Activated CD4-positive, alpha-beta T cell treated with anti-CD3 and anti-CD28 coated beads for 48 hours (primary cell): ENCODE measurements at regions not wholly inside any gene's neighbourhood (a gene's known extent, or its start where the extent isn't known, plus 50 kb on each side); places are given as distances from the start of the nearest gene placed in this dataset.

Experiments used
- DNase-seq: peaks from one replicate; pipeline ENCODE4 v3.0.0-alpha.2; 2020

DNA sequence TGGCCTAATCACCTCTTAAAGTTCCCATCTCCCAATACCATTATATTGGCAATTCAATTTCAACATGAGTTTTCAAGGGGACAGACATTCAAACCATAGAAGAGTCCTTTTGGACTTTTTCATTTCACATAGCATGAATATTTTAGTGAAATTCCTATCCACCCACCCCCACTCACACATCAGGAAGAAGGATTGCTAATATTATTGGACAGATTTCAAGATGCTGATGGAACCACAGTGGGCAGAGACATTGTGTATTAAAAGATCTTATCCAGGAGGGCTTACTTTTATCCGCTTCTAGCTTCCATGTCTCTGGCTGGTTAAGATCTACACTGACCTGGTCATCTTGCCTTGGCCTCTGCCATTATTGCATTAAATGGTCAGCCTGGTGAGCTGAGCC lies 297.4 kb upstream of the ACVR2A start:
- DNase-seq: no peak

GRCh38 chr2:147546109-147546508 lies 298.7 kb upstream of the ACVR2A start:
- DNase-seq: no peak

DNA sequence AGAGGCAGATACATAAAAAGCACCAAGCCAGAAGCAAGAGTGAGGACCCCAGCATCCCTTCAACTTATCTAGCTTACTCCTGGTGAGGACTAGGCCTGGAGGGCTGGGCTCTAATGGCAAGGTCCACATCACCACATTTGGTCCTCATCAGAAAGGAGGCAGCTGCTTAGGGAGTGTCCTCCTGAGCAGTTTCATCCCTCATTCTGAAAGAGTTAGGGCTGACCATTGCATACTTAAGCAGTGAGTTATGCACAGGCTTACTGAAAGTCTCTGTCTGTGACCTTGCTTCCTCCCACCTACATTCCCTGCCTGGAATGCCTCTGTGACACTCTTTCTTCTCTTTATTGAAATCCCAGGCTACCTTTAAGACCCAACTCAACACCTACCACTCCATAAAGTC lies 301.8 kb upstream of the ACVR2A start:
- DNase-seq: no peak

DNA sequence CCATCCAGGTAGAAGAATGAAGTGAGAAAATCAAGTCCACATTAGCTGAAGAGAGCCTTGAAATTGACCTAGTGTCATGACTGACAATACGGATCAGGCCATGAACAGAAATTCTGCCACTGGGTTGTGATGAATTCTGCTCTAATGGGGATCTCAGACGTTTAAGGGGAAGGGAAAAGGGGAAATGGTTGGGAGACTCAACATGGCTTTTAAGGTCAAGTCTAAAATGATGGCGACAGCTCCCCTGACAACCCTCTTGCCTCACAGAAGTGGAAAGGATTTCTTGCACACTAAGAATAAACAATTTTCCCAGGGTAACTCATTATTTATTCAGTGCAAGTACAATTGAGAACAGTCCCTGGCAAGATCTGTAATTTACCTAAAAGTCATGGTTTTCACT lies 302.5 kb upstream of the ACVR2A start:
- DNase-seq: no peak

DNA sequence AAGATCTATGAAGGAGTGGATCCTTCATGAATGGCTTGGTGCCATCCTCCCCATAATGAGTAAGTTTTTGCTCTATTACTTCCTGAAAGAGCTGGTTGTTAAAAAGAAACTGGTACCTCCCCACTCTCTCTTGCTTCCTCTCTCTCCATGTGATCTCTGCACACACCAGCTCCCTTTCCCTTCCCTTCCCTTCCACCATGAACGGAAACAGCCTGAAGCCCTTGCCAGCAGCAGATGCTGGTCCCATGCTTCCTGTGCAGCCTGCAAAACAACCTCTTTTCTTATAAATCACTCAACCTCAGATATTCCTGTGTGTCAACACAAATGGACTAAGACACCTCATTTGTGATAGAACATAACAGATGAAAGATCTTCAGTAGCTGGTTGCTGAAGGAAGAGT lies 303.5 kb upstream of the ACVR2A start:
- DNase-seq: no peak

DNA sequence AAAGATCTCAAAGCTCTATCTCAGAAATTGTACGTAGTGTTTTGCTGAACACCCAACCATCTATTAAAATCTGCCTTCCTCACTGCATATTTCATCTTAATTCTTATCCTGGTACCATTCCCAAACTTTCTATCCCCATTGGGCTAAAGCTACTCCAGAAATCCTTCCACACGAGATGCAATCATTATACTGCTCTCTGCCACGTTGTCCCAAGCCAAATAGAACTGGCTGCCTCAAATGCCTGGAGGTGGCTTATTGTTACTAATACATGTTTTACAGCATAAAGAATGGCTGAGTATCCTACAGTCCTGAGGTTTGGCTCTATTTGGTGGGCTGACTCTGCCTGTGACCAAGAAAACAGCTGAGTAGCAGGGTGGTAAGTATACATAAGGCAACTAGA lies 306.0 kb upstream of the ACVR2A start:
- no peak for DNase-seq

GRCh38 chr2:147538088-147538487 lies 306.7 kb upstream of the ACVR2A start:
- DNase-seq: no peak

- DNase-seq: no peak
These were observed 313.6 kb upstream of the ACVR2A start for GRCh38 chr2:147531269-147531668.

DNA sequence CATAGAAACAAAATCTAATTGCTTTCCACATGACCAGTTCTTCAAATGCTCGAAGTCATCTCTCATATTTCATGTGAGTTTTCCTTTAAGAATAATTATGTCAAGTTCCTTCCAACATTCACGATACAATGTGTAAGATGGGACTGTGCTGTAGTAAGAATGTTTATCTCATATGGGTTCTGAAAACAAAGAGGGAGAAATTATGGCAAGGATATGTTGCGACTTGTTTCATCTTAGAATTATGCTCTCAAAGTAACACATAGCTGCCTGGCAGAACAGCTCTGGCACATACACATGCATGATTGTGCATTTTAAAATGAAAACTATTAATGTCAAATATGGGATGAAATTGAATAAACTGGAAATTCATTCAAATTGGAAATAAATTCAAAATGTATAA lies 314.8 kb upstream of the ACVR2A start:
- DNase-seq: no peak

GRCh38 chr2:147525819-147526489 lies 318.9 kb upstream of the ACVR2A start:
- no peak for DNase-seq

DNA sequence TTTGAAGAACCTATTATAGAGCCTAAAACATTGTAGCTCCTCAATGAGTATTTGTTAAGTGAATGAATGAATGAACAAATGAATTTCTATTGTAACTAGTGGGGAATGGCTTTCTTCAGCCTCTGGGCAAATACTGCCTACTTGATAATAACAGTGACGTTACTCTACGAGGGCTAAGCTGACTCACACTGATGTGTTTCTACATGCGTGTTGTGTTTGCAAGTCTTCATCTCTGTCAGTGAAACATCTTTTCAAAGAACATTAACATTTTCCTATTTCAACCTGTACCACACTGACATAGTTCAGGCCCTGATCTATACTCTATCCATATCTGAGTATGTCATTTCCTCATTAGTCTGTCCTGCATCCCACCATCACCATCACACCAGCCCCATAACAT lies 319.9 kb upstream of the ACVR2A start:
- no peak for DNase-seq

DNA sequence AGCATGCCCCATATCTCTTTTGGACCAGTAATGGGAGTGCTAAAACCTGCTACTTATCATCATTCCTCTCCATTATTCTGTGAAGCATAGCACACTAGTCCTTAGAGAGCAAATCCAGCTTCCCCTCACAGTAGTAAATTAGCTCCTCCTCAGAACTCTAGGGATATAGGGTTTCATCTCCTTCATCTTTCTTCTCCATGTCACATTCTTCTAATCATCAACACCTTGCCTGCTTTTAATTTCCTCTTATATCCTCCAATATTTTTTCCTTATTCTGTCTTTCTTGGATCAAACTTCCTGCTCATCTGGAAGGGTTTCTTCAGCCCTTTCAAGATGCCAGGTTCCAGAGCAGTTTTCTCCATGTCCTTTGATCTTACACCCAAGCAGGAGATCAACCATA lies 321.4 kb upstream of the ACVR2A start:
- no peak for DNase-seq

GRCh38 chr2:147521936-147522335 lies 322.9 kb upstream of the ACVR2A start:
- no peak for DNase-seq

DNA sequence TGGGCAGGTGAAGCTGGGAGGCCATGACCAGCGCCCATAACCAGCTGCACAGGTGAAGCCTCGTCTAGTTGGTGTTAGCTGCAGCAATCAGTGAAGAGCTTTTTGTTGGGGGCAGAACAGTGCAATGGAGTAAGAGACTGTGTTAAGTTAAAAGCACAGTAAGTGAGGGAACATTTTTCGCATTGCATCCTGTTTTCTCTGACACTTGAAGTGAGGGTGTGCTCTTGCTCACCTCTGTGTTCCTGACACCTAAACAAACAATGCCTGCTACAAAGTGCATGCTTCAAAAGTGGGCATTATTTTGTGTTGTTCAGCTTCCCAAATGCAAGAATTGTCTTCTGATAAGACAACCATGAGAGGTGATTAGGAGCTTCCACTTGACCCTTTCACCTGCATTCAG lies 324.0 kb upstream of the ACVR2A start:
- DNase-seq: no peak

GRCh38 chr2:147519178-147519577 lies 325.7 kb upstream of the ACVR2A start:
- no peak for DNase-seq

GRCh38 chr2:147515213-147515612 lies 329.6 kb upstream of the ACVR2A start:
- DNase-seq: no peak

DNA sequence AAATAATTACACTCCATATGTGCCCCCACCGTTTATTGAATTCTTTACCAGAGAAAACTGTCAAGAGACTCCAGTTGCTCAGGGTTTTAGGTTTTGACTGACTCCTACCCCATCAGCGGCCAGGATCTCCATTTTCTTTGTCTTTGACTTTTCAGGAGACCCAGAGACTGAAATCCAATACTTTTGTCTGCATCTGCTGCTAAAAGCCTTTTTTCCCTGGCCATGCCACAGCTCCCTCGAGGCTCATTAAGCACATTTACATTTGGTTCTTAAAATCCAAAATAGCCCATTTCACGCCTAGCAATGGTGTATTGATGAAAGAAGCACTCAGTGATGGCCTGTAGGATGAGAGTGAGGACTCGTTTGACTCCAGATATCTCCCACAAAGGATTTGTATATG lies 332.6 kb upstream of the ACVR2A start:
- DNase-seq: no peak

DNA sequence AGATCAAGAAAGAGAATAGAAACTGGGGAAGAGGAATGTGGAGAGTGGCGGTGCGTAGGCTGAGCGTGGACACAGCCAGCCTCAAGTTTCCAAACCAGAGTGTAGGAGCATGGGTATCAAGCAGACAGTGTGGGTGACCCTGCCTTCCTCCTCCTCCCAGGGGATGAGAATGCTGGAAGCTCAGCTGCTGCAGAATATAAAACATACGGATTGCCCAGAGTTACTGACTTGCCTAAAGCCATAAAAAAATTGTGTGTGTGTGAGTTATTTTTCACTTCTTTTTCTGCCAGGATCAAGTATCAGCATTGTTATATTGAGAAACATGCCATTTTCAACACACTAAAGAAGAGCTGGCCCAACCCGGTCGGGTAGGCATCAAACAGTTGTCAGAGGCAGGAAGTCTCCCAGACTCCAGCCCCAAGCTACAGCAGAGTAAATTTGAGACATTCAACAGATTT lies 333.3 kb upstream of the ACVR2A start:
- no peak for DNase-seq

DNA sequence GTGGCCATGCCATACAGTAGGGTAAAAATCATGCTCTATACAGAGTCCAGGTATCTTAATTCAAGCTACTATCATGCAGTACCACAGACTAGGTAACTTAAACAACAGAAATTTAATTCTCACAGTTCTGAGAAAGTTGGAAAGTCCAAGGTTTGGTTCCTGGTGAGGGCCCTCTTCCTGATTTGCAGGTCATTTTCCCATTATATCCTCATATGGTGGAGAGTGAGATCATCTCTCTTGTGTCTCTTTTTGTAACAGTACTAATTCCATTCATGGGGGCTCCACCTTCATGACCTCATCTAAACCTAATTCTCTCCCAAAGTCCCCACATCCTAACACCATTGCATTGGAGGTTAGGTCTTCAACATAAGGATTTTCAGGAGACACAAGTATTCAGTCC lies 335.0 kb upstream of the ACVR2A start:
- DNase-seq: no peak

GRCh38 chr2:147506889-147507288 lies 337.9 kb upstream of the ACVR2A start:
- no peak for DNase-seq

- no peak for DNase-seq
These were observed 342.0 kb upstream of the ACVR2A start for GRCh38 chr2:147502711-147503290.

DNA sequence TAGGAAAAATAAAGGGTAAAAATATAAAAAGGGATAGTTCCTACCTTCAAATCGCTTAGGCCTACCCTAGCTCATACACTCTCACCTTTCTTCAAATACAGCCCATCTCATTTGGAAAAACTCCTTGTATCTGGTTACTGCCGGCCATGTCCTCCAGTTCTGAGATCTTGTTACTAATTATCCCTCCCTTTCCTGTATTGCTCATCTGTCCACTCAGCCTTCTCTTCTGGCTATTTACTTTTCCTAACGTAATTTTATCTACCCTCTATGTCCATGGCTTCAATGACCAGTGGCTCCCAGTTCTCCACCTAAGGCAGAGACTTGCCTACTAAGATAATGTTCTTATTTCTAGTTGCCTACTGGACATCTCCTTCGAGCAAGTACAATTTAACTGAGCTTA lies 342.9 kb upstream of the ACVR2A start:
- DNase-seq: no peak

DNA sequence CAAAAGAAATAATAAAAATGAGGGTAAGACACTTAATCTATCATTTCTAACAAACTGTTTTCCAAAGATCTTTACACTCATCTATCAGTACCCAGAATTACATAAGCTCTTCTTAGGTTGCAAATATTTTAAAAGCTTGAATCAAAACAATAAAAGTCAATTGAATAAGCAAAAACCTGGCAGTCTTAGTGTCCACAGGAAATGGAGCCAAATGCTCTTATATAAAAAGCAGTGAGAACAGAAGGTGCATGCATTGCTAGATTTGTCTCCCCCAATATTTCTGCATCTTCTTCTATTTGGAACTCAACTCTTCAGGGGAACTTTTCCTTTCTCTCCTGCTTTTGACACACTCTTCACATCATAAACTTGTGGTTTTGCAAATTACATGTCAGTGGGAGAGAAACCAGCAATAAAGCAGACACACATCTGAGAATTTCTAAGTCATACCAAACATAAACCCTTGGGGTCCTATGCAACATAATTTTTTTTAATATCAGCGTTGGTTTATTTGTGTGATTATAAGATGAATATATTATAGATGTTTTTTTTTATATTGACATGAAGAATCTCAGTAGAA lies 343.9 kb upstream of the ACVR2A start:
- DNase-seq: no peak

DNA sequence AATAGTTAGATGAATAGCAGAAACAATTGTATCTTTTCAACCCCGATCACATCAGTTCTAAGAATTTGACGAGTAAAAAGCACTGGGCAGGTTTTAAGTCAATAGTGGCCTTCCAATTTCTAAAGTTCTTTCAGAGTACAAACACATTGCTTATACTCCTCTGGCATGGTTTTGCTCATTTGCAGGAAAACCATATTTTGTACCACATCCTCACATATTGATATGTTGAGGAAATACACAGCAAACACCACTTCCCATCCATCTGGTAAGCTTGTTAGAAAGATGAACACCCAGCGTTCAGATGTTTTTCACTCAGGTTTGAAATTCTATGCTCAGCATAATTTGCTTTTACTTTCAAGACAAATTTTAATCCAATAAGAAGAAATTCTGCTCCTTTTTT lies 344.6 kb upstream of the ACVR2A start:
- DNase-seq: no peak

DNA sequence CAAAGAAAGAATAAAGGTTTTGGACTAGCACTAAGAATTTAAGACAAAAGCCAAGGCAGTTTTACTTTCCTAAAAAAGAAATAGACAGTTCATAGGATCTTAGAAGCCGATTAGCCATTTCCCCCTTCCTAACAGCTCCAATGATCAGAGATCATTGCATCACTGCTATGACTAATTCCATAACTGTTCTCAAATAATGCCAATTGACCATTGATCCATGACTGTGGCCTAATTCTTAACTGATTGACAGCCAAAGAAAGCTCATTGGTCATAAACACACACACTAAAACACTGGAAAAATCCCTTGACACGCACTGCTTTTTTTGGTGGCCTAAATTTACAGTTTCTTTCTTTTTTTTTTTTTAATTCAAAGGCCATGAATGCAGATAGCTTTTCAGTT lies 345.0 kb upstream of the ACVR2A start:
- no peak for DNase-seq
